ENCODE measurements at regions not wholly inside any gene's neighbourhood (a gene's known extent, or its start where the extent isn't known, plus 50 kb on each side); places are given as distances from the start of the nearest gene placed in this dataset.

DNA sequence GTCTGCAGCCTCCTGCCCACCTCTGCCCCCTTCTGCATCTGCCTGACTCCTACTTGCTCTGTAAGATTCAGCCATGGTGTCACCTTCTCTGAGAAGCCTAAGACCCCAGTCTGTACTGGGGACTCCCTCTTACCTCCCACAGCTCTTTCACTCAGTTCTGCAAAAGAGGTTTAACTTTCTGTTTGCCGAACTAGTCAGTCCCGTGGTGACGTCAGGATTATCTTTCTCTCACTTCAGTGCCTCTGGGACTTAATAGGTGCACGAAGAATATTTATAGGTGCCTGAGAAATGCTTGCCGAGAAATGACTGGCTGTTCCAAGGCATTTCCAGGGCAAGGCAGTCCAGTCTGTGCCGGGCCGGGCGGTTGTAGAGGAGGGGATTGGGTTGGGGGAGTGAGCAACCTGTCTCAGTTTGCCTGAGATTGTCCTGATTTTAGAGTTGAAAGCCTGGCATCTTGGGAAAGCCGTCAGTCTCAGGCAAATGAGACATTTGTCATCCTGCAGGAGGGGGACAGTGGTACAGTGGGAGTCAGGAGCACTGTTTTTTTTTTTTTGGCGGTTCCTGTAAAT lies 227.5 kb upstream of the NPVF start:
- Mint-ChIP-seq H3K4me1 (peaks cover 16% of the 10 kb centered on the region), H3K4me3 (no peak overlapping the region), H3K36me3 (no peaks in the 10 kb centered on the region), H3K27ac (no peak overlapping the region), H3K27me3 (ENCODE audit: low read depth) (peaks cover 58% of the 10 kb centered on the region), H3K9me3 (no peaks in the 10 kb centered on the region)
- no peak for DNase-seq (ENCODE audit: low spot score in 2 of 2, unreplicated experiment in 2 of 2)
- TF ChIP-seq CTCF (IDR thresholded peaks at IDR 0.05; ENCODE audit: unreplicated experiment), result no peak

DNA sequence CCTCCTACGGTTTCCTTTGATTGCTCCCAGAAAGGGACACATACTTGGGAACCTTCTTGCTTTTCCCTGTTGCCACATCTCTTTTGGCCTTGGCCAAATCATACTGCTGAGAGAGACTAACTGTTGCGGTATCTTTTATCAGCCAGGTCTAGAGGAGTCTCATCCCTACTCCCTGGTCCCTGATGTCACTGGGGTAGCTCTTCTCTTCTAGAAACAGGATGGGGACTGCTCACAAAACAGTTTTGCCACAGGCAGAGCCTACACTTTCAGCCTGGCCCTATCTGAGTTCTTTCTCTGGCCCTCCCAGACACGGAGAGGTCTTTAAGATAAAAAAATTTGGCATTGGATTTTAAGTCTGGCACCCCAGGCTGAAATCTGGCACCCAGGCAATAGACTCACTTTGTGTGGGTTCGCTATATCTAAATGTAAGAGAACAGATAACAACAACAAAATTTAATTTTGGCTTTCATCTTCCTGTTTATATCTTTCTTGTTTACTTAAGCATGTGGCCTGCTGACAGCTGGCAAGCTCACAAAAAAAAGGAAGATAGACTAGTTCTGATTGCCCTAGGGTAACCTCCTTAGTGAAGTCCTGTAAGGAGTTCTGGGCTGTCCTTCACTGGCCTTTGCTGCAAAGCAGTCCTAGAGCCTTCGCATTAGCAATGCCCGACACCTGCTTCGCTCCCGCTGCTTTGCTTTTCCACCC lies 228.3 kb upstream of the NPVF start:
- H3K4me3 Mint-ChIP-seq, result no peak overlapping the region
- no peaks in the 10 kb centered on the region for H3K9me3 Mint-ChIP-seq
- peaks cover 16% of the 10 kb centered on the region for H3K4me1 Mint-ChIP-seq
- H3K27ac Mint-ChIP-seq, result no peak overlapping the region
- no peak for TF ChIP-seq CTCF (IDR thresholded peaks at IDR 0.05; ENCODE audit: unreplicated experiment)
- no peak for DNase-seq (ENCODE audit: low spot score in 2 of 2, unreplicated experiment in 2 of 2)
- peaks cover 61% of the 10 kb centered on the region for H3K27me3 Mint-ChIP-seq (ENCODE audit: low read depth)
- H3K36me3 Mint-ChIP-seq, result no peaks in the 10 kb centered on the region

- Mint-ChIP-seq H3K4me3 (no peak overlapping the region), H3K9me3 (no peaks in the 10 kb centered on the region), H3K36me3 (no peaks in the 10 kb centered on the region), H3K4me1 (peaks cover 11% of the 10 kb centered on the region), H3K27me3 (ENCODE audit: low read depth) (peaks cover 64% of the 10 kb centered on the region), H3K27ac (no peak overlapping the region)
- no peak for DNase-seq (ENCODE audit: low spot score in 2 of 2, unreplicated experiment in 2 of 2)
- TF ChIP-seq CTCF (IDR thresholded peaks at IDR 0.05; ENCODE audit: unreplicated experiment), result no peak
Observed at GRCh38 chr7:25459057-25459456, 230.8 kb upstream of the NPVF start.

GRCh38 chr7:25460433-25460832 lies 232.1 kb upstream of the NPVF start:
- no peaks in the 10 kb centered on the region for H3K9me3 Mint-ChIP-seq
- no peak overlapping the region for H3K4me3 Mint-ChIP-seq
- peaks cover 62% of the 10 kb centered on the region for H3K27me3 Mint-ChIP-seq (ENCODE audit: low read depth)
- DNase-seq (ENCODE audit: low spot score in 2 of 2, unreplicated experiment in 2 of 2), result no peak
- H3K36me3 Mint-ChIP-seq, result no peaks in the 10 kb centered on the region
- H3K4me1 Mint-ChIP-seq, result peaks cover 8% of the 10 kb centered on the region
- no peak for TF ChIP-seq CTCF (IDR thresholded peaks at IDR 0.05; ENCODE audit: unreplicated experiment)
- H3K27ac Mint-ChIP-seq, result no peak overlapping the region

DNA sequence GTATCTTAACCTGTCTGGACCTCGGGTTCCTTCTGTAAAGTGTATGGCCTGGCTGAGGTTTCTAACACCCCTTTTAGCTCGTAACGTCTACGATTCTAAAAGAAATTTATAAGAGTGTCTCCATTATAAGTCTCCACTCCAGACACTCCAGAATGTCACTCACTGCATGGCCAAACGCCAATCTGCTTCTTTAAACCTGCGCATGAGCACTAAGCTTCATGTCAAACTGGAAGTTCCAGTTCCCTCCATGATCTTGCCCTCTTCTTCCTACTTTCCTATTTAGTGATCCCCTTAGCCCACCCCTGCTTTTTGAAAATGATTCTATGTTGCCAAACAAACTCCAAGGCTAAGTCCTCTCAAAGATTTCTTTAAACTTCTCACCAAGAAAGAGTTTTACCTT lies 241.4 kb upstream of the NPVF start:
- Mint-ChIP-seq H3K36me3 (no peaks in the 10 kb centered on the region), H3K27ac (no peak overlapping the region), H3K9me3 (no peaks in the 10 kb centered on the region), H3K4me3 (no peak overlapping the region), H3K27me3 (ENCODE audit: low read depth) (peaks cover 28% of the 10 kb centered on the region), H3K4me1 (peaks cover under 1% of the 10 kb centered on the region)
- TF ChIP-seq CTCF (IDR thresholded peaks at IDR 0.05; ENCODE audit: unreplicated experiment), result no peak
- no peak for DNase-seq (ENCODE audit: low spot score in 2 of 2, unreplicated experiment in 2 of 2)

Measured in mesothelial cell of epicardium (in vitro differentiated cells).